T1000 (cell line): ENCODE measurements at regions not wholly inside any gene's neighbourhood (a gene's known extent, or its start where the extent isn't known, plus 50 kb on each side); places are given as distances from the start of the nearest gene placed in this dataset.

Source experiments
- DNase-seq: peaks from one replicate; lab custom pipeline; 2025; ENCODE audit warnings: mixed read lengths; lab: John Stamatoyannopoulos, UW

DNA sequence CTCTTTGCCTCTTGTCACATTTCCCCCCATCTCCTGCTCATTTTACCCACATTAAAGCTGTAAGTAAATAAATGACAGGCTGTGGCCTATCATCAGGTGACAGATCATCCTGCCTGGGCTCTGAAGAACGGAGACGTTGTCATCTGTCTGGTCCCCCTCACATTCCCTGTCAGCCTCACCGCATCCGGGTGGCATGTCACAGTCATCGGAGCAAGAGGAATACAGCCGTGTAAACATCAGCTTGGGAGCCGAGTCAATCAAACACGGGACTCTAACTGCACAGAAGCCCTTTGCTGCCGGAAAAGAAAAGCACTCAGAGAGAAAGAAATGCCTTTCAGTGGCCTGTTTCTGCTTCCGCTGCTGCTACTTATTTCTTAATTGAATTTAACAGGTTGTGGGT, 371.9 kb upstream of the ID4 start:
- DNase-seq: no peak

DNA sequence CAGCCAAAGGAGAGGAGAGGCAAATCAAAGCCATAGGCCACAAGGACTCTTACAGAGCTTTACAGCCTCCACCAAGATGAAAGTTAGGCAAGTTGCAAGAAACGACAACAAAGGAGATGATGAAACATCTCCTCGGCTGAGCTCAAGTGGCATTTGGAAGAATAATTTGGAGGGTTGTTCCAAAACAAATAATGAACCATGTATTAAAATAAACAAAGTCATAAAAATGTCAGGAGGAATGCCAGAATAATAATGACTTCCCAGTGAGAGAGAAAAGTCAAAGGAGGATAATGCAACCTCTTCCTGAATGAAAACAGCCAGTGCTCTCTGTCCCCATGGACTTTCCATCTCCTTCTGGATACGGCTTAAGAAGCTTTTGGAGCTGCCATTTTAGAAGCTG, 371.4 kb upstream of the ID4 start:
- peak; percentile 12 for DNase-seq

DNA sequence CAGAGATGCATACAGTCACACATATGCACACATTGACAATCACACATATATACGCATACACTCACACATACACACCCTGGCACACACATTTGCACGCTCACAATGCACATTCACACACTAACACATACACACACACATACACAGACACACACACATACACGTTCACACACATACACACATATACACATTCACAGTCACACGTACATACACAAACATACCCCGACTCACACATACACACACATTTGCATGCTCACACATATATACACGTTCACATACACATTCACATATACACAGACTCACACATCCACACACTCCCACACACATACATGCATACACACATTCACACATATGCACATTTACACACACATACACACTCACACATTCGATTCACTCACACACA, 366.8 kb upstream of the ID4 start:
- DNase-seq: no peak

DNA sequence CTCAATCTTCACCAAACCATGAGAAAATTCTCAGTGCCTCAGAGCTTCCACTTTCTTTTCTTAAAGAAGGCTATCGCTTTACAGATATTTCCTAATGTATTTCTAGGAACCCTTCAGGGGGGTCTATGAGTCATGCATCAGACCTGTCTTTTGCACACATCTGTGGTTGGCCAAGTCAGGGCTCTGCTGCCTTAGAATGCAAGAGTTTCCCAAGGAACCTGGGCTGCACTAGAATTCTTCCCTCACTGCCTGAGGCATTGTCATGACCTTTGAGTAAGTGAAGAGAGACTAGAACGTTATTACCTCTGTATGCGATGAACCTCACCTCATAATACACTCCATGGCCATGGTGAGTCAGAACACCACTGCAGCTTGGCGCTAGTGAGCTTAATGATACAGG, 365.0 kb upstream of the ID4 start:
- peak; percentile 87 for DNase-seq

DNA sequence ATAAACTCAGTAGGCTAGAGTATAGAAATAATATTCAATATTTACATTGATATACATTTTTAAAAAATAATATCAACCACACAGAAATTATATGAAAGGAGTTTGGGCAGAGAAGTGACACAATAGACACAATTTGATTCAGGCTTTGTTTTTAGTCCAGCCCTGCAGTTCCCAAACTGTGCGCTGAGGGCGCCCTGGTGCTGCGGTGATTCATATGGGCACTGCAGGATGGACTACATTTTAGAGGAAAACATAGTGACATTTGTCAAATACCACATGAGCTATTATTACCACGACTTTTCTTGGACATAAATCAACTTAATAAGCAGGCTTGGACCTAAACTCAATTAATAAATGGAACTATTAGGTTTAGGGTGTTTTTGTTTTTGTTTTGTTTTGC, 364.3 kb upstream of the ID4 start:
- DNase-seq: peak; percentile 10

DNA sequence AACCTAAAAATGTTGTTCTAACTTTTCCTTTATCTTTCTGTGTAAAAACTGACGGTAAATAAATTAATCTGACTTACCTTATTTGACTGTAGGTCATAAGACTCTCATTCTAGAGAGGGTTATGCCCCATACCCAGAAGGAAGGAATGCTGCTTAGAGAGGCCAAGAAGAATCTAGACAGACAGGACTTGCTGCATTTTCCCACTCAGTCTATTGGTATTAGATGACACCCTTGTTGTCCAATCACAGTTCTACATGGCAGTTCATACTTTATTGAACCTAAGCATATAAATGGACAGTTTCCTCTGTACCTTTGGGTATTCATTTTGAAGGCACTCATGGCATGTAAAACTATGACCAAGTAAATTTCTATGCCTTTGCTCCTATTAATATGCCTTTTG, 359.6 kb upstream of the ID4 start:
- DNase-seq: no peak

DNA sequence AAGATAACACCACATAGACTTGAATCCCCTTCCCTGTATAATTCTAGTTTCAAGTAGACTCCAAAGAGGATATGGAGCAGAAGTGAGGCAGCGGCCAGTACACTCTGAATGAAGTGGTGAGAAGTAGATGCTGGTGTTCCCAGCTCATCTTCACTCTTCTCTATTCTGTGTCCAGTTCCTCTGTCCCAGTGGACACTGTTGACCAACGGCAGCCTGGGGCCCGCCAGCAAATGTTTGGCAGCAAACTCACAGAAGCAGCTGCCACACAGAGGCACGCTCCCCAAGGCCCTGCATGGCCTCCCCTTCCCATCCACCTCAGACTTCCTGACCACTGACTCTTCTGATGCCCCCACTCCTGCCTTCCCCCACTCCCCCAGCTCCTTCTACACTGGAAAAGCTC, 358.9 kb upstream of the ID4 start:
- DNase-seq: no peak

DNA sequence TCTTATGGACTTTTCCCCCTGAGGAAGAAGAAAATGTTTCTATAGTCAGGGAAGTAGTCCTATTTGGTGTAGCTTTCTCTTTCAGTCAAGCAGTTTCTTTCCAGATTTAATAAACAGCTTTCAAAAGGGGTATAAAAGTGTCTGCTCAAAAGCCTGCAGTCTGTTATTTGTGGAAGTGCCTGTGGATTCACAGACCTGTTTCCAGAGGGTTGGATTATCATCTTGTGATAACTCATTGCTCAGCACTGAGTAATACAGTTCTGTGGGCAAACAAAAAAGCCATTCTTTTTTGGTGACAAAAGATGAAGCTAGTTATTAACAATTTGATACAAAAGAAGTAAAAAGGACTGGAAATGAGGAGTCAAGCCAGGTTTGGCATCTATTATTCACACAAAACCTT, 358.2 kb upstream of the ID4 start:
- no peak for DNase-seq

DNA sequence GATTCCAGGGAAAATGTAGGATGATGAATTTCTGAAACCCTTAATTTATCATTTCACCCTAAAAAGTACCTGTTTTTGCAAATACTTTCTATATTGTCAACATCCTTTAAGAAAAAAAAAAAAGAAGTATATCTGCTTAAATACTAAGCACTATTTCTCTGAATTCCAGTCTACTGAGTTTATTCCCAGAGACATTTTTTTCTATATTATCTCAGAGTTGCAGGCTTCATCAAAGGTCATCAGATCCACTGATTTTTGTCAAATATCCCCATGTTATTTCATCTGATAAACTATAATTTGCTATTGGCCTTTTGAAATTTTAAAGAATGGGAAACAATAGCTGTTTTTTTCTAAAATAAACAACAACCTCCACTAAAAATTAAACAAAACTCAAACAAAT, 357.6 kb upstream of the ID4 start:
- DNase-seq: no peak

DNA sequence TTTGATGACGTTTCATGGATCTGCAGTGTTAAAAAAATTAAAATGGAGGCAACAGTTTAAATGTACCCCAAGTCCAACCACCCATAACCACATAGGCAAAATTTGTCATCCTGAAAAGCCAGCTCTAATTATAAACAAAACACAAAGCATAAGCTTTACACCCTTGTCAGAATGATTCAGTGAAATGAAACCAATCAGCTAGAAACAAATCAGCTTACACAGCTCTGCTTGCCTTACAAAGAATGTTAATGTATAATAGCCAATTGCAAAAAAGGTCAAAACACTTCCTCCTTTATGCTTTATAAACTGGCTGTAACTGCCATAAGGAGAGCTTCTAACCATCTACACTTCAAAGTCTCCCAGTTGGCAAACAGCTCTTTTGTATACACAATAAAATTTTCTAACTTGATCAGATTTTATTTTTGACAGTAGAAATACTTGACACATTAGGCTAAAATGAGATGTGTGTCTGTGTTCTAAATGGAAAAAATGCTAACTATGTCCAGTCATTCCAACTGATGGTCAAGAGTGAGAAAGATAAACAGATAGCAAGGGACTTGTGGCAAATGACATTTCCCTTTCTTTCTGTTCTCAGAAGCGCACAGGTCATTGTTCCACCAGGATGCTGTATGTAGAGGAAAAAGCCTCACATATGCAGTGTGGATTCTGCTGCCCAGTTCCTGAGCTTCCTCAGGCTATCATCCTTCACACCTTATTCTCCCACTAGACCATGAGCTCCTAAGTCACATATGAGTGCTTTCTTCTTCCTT, 344.3 kb upstream of the ID4 start:
- no peak for DNase-seq

DNA sequence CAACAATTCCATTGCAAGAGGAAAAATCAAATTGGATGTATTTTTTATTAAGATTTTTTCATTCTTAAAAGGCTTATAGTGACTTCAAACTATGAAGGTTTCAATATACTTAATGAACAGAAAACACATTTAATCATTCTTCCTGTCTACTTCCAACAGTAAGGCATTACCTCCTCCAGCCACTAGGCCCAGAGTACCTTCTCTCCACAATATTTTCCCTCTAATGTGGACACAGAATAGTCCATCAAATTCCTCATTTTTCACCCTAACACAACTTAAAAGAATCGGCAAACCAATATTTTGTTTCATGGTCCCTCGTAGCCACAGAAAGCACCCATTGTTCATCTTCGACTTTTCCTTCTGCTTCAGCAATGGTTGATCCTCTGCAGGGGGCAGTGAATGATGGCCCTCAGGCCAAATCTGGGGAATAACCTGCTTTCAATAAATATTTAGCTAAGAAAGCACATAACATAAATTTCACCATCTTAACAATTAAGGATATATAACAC, 335.4 kb upstream of the ID4 start:
- no peak for DNase-seq

DNA sequence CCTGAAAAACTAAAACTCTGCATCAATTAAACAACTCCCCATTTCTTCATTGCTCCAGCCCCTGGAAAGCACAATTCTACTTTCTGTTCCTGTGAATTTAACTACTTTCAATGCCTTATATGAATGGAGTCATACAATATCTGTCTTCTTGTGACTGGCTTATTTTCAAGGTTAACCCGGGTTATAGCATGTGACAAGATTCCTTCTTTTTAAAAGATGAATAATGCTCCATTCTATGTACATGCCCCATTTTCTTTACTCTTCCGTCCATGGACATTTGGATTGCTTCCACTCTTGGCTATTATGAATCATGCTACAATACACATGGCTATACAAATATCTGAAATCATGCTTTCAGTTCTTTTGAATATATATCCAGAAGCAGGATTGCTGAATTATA, 334.9 kb upstream of the ID4 start:
- DNase-seq: no peak

DNA sequence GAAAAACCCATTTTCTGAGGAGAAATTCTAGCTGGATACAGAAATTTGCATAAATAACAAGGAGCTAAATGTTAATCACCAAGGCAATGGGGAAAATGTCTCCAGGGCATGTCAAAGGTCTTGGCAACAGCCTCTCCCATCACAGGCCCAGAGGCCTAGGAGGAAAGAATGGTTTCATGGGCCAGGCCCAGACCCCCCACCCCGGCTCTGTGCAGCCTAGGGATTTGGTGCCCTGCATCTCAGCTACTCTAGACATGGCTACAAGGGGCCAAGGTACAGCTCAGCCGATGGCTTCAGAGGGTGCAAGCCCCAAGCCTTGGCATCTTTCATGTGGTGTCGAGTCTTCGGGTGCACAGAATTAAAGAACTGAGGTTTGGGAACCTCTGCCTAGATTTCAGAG, 321.2 kb upstream of the ID4 start:
- no peak for DNase-seq

DNA sequence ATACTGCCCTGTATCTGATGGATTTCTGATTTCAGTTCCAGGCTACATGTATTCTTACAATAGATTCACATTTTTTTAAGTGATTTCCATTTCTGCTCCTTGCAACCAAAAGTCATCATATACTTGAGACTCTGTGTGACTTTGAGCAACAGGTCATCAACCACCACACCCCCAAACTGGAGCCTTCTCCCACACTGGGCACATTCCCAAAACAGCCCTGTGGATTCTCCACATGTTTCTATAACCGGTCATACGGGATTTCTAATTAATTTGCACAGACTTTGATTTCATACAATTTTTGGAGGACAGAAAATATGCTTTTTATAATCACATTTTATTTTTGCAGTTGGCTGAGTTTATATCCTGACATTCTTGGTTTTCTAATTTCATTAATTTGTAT, 317.2 kb upstream of the ID4 start:
- no peak for DNase-seq

DNA sequence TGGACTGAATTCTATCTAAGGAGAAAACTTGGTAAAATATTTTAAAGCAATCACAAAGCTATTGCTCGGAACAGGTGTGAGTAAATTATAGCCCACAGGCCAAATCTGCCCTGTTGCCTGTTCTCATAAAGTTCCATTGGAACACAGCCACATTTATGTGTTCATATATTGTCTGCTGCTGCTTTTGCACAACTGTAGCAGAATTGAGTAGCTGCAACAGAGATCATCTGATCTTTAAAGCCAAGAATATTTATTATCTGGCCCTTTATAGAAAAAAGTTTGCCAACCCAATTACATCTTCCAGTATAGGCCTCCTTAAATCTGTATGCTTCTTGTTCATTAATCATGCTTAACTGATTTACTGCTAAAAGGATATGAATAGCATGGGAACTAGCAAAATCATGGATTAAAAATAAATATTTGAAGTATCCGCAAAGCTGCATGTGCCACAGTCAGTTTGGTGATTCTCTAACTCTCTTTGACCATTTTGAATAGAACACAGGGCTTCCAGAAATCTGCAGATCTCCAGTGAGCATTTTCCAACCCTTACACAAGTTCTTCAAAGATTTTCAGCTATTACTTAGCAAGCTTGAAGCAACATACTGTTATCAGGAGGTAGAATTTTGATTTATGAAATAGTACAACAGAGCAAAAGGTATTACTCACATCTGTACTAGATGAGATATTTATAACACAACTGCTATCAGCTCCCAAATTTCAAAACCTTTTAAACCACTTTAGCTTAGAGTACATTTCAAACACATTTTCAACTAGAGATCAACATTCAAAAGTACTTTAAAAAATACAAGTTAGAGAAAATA, 312.6 kb upstream of the ID4 start:
- DNase-seq: no peak

DNA sequence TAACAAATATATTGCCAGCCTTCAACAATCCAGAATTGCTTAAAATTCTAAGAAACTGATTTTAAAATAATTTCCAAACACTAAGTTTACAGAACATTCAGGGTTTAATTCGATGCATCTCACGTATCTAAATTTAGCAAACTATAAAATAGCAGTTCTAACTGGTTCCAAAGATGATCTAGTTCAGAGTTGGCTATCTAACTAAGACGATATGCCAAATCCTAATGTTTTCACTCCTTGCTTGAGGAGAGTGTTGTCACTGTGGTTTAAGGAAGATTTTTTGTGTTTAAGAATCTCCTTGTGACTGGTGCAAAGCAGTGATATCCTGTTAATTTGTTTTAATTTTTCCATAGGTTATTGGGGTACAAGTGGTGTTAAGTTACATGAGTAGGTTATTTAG, 311.5 kb upstream of the ID4 start:
- no peak for DNase-seq

DNA sequence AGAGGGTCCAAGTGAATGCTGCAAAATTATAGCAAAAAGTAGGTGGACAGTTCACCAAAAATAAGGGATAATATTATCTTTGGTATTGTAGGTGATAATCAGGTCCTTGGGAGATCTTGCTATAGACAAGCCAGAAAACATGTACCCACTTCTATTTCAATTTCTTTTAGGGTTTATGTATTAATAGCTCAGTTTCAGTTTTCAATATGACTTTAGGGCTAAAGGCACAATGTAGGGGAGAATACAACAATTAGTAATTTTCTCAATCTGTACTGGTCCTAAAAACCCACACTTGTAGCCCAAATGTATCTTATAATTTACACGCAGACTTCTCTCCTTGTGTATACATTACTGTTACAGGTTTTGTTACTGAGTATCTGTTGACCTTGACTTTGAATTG, 307.0 kb upstream of the ID4 start:
- no peak for DNase-seq

DNA sequence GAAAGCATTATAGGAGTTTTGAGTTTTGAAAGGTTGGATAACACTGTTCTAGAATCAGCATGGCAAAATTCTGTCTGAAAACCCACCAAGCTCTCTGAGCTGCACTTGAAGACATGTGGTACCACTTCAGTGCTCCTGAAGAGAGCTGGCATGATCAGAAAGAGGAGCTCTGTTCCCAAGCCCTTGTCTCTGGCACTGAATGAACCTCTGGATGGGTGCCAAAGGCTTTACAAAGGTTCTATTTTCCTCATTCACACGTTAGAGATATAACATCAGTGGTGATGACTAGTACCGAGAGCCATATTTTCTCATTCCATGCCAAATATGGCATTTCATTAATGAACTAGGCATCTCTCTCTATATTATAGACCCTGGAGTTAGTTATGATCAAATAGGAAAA, 301.8 kb upstream of the ID4 start:
- no peak for DNase-seq

DNA sequence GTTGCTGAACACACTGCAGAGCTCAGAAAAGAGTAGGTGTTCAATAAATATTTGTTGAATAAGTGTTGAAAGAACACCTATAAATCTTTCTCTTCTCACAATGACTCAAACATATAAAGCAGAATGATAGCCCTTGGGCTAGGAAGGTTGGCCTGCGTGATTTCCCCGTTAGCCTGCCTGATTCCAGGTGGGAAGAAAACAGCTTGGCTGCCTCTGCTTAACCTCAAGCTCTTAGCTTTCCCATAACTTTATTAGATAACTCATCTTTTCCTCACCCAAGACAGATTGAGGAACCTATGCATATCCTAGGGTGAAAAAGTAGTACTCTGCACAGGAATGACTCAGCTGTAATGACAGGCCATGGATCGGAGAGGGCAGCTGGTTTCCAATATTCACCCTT, 300.3 kb upstream of the ID4 start:
- DNase-seq: no peak

DNA sequence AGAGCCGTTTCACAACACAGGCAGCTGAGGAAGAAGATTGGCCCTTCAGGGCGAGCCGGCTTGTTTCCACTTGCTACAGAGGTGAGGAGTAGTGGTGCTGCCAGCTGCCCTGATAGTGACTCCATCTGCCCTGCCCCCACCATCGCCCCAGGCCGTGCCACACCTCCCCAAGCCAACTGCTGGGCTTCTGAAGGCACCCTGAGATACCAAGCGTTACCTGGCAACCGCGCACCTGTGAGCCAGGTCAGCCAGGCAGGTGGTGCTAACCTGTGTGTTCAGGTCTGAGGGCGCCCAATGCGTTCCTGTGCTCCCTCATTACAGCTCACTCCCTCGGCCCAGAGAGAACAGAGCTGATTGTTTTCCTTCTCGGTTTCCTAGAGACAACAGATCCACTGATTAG, 299.1 kb upstream of the ID4 start:
- DNase-seq: no peak

DNA sequence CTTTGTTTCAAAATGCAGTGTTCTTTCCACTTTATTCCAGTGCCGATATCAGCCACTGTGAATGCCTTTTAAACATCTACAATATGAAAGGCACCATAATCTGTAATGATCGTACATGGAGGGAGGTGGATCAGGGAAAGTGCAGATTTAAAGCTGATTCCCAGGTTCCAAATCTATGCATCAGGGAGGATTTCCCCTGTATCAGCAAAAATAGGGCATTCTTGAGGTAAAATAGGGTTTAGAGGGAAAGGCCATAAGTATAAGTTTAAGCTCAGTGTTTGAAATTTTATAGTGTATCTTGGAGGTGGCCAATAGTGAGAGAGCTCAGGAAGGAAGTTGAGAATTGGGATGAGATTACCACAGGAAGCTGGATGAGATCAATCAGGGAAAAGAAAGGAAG, 289.7 kb upstream of the ID4 start:
- DNase-seq: no peak

DNA sequence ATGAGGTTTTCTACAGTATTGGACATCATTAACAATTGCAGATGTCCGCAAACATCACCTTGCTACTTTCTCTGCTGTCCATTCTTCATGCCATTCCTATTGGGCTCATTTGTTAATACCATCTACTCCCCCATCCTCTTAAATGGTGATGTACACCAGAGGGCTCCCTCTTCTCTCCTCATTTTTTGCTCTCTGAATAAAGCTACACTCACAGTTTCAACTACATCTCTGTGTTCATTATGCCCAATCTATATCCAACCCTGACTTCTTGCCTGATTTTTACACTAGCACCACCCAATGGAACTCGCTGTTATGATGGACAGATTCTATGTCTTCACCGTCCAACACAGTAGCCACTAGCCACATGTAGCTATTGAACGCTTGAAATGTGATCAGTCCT, 288.1 kb upstream of the ID4 start:
- no peak for DNase-seq

DNA sequence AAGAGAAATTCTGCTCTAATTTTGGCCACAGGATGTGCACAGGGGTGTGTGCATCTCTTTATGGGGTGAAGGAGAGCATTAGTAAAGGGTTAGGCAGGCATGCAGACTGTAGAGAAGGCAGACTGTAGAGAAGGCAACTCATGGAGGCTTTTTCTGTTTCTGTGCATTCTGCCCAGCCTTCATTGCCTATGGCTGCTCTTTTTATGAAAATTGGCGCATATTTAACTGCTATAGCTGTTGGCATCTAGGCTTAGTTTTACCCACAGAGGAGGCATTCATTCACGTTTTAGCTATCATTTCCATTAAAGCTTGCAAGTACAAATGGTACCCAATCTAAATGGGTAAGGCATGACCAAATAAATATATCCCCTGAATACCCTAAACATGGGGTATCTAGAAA, 286.8 kb upstream of the ID4 start:
- DNase-seq: no peak

DNA sequence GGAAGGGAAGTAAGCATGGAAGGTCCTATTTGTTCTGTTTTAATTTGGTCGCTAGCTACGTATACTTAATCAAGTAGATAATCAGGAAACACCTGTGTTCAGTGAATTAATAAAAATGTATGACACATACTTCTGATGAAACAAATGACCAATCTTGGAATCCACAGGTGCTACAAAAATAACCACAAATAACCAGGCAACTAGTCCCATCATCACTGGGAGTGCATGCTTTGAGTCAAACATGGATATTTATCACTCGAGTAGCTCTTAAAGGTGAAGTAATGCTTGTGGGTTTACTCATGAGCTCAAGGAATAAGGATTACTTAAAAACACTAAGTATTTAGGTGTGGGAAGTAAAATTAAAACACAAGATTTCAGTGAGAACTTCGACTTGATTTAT, 285.6 kb upstream of the ID4 start:
- DNase-seq: no peak
